GM21381 (cell line): ENCODE measurements at regions not wholly inside any gene's neighbourhood (a gene's known extent, or its start where the extent isn't known, plus 50 kb on each side); places are given as distances from the start of the nearest gene placed in this dataset.

ENCODE experiments used
- ATAC-seq: cut with Tn5 transposase; IDR thresholded peaks from one replicate; pipeline ENCODE4 v1.9.1; 2021; ENCODE audit warnings: mild to moderate bottlenecking, moderate library complexity; ENCODE audit not compliant: unreplicated experiment

DNA sequence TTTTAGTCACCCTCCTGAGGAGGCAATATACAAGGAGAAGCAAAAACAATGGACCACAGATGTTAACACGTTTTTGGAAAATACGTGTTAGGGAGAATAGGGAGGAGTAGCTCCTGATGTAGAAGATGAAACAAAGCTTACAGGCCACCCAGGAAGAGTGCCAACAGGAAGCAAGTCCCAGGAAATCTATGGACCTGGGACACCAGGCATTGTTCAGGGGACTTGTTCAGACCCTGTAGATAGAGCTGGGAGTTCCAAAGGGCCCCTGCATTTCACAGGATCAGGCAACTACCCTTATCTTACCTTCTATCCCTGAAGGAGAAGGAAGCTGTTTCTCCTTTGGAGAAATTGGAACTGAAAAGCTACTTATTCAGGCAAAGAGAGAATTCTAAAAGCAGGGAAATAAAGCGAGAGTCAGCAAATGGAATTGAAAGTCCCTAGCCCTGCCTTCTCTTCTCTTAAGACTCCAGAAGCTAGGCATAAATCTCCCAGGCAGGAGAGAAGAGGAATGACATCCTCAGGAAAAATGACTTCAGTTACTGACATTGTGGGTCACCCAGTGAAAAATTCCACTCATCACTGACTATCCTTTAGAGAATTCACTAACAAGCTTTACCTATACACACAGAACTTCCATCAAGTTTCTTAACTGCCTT, 77.7 kb upstream of the FAM3C start:
- ATAC-seq, result no peak

DNA sequence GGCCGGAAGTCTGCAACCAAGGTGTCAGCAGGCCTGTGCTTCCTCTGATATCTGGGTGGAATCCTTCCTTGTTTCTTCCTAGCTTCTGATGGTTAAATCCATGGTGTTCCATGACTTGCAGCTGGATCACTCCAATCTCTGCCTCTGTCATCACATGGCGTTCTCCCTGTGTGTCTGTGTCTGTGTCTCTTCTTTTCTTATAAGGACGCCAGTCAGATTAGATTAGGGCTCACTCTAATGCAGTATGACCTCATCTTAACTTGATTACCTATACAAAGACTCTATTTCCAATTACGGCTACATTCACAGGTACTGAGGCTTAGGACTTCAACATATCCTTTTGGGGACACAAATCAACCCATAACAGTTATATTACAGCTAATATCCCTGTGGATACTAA, 70.3 kb upstream of the FAM3C start:
- ATAC-seq, result no peak

DNA sequence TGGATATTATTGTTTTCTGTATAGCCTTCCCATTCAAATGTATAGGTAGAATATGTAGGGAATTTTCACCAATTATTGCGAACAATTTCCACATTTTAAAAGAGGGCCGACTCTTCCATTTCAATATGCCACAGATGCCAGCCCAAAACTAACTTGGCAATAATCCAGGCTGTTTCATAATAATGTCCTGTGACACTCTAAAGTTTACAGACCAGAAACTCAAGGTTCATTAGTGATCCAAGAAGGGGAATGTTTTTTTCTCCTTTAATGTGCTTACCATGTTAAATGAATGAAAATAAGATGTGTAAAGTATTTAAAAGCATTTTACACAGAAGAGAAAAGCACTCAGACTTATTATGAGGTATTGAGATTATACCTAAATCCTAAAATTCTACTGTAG, 63.0 kb upstream of the FAM3C start:
- ATAC-seq, result no peak

DNA sequence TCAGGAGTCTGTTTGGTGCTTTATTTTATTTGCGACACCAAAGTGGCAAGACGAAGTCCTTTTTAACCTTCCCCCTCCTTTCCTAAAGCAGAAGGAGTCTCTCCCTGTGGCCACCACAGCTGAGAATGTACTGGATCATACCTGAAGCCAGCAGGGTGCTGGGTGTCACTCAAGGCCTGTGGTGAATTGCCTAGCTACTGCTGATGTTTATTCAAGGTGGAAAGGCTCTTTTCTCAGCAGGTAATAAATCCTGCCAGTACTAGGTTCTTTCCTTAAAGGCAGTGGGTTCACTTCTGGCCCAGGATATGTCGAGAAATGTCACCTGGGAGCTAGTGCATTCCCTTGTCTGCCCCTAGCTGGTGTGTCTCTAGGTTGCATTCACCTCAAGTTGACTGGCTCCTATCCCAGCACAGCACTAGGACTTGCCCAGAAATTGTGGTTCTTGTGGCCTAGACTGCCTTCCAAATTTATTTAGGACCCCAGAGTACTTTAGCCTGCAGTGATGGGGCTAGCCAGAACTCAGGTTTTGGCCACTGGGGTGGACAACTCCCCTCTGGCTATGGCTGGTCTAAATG, 60.8 kb upstream of the FAM3C start:
- ATAC-seq, result no peak

DNA sequence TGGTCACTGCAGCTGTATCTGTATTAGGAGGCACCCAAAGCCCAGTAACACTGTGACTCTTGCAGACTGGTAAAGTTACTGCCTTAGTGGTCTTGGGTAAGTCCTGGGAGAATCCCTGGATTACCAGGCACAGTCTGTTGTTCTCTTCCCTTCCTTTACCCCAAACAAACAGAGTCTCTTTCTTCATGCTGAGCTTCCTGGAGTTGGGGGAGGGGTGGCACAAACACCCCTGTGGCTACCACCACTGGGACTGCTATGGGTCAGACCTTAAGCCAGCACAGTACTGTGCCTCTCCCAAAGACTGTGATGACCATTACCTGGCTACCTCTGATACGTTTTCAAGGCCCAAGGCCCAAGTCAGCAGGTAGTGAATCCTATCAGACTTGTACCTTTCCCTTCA, 59.9 kb upstream of the FAM3C start:
- no peak for ATAC-seq

DNA sequence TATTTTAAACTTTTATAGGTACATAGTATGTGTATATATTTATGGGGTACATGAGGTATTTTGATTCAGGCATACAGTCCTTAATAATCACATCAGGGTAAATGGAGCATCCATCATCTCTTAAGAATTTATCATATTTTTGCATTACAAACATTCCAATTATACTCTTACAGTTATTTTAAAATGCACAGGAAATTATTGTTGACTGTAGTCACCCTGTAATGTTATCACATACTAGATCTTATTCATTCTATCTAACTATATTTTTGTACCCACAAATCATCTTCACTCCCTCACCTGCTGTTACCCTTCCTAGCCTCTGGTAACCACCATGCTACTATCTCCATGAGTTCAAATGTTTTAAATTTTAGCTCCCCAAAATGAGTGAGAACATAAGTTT, 56.3 kb upstream of the FAM3C start:
- ATAC-seq, result no peak

DNA sequence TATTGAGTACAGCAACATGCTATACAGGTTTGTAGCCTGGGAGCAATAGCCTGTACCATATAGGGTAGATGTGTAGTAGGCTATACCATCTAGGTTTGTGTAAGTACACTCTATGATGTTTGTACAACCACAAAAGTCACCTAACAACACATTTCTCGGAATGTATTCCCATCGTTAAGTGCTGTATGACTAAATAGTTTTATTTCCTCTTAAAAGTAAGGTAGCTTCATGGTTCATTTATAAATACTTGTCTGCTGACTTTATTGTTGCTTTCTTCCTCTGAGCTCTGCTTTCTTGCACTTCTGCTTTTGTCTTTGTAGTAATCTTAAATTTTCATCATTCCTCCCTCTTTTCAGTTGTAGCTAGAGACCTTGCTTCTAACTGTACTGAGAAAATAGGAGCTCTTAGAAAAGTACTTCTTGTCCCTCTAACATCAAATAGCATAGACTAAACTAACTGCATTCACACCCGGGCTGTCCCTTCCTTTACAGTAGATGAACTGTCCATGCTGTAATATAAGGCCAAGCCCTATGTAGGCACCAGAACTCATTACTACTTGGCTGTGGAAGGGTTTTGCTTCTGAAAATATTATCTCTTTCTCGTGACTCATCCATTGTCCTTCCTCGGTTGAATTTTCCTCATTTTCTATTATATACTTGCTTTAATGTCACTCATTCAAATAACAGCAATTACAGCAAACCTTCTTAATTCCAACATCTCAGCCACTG, 55.4 kb upstream of the FAM3C start:
- ATAC-seq, result no peak

DNA sequence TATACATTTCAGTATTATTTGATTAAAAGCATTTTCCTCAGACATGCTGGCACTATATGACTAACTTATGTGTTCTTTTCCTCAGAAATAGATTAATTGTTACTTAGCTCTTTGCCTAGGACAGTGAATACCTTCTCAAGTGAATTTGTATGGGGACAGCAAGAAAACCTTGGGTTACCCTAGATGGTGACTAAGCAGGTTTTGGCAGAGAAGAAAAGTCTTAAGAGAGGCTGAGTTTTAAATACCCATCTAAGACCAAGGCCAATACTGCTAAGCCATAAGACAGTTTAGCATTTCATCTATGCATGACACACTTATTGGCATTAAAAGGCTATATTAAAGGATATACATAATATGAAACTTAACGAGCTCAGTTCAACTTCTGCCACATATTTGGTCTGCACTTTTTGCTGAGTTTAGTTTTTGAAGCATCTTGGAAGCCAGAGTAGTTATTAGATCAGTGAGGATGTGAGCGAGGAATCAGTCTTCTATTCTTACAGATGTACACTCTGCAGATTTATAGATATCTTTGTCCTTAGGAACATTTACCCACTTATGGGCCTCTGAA, 54.6 kb upstream of the FAM3C start:
- ATAC-seq, result no peak

DNA sequence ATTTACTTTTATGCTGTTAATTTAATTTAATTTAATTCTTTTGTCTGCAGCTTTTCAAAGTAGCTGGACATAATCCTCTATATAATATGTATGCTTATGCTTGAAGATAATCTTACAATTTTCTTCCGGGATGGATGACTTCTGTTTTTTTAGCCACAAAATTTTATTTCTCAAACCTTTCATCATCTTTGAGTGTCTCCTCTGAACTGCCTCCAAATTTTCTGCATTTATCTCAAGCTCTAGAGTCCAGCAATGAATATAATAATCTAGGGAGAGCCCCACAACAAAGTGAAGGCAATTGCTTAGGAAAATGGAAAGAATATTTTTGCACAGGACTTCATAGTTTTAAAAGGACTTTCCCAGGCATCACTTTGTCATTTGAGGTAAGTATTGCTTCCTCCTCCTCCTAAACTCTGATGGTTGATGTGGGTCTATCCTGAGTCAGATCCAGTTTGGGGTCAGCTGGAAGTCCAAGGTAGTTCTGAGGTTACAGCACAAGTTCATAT, 53.7 kb upstream of the FAM3C start:
- ATAC-seq, result no peak

DNA sequence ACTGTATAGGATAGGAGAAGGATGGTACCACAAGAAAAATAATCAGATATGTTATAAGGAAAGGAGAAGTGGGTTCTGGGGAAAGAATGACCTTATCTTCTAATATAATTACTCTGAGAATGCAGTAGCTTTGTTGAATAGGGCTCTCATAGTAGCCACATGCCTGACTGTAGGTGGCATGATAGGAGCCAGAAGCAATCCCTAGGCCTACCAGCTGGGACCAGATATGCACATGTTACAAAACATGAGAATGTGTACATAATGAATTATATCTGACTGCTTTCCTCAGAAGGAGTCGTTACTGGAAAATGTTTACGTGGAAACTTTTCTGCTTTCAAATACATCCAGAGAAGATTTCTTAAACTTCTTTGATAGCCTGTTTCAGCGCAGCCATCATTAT, 53.2 kb upstream of the FAM3C start:
- no peak for ATAC-seq

DNA sequence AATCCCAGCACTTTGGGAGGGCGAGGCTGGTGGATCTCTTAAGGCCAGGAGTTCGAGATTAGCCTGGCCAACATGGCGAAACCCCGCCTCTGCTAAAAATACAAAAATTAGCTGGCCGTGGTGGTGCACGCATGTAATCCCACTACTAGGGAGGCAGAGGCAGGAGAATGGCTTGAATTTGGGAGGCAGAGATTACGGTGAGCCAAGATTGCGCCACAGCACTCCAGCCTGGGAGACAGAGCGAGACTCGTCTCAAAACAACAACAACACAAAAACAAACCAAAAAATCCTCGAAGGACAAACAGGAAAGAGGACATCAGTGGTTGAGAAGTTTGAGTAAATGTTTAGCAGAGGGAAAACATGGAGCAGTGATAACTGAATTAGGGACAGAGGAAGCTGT, 52.3 kb upstream of the FAM3C start:
- ATAC-seq, result no peak

DNA sequence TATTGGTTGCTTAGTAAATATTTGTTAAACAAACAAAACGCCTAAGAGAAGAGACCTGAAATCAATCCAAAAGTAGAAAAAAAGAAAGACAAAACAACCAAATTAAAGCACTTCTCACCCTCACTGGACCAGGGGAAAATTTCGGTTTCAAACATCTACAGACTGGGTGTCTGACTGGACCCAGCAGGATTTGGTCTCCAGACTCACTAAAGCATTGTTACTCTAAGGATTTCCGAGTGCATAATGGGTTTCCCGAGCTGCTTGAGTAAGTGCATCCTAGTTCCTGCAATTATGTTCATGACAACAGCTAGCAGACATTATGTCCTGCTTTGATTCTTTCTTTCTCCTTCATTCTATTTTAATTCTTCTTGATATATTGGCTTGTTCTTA, 51.8 kb upstream of the FAM3C start:
- ATAC-seq, result no peak

DNA sequence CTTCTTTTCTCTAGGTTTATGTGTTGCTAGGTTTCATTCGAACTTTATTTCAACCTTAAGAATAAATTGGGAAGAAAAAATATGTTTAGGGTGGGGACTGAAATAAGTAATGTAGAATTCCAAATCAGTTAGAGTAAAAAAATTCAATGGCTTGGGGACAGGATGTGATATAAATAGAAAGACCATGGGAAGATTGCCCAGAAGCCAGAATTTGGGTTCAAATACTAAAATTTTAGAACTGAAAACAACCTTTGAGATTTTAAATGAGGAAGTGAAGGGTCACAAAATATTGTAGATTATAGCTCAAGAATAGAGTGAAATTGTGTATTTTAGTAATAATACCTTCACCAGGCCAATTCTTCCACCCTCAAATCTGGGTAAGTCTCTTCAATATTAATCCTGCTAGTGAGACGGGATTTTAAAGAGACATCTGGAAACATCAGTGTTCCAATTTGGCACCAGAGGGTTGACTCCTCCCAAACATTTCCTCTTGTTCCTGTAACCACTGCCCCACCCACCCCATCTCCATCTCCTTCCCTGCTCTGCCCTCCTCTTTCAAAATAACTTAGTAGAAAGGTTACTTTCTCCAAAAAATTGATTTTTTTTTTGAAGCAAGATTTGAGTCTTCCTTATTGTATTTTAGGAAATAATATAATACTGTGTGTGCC, 51.3 kb upstream of the FAM3C start:
- ATAC-seq, result no peak

DNA sequence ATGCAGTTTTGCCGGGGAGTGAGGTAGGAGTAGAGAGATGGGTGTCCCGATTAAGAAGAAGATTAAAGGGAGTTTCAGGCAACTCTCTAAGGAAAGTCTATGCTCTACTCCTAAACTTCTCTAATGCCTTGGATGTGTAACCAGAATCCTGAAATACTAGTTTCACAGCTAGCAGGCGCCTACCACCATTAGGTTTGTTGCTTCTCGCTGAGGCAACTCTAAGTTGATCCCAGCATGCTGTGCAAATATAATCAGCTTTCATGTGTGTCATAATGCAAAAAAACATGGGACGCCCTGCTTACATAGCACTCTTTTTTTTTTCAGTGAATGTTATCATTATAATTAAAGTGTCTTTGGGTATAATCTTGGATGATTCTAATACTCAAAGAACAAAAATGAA, 50.4 kb upstream of the FAM3C start:
- ATAC-seq, result no peak
